ENCODE measurements at regions not wholly inside any gene's neighbourhood (a gene's known extent, or its start where the extent isn't known, plus 50 kb on each side); places are given as distances from the start of the nearest gene placed in this dataset.

- no peaks in the 10 kb centered on the region for H3K9me2 ChIP-seq (ENCODE audit: insufficient read depth)
- peaks cover 0 to 8% of the 10 kb centered on the region in 2 experiments; a peak in 1 of 4 replicates for H3K9me3 ChIP-seq (ENCODE audit: control insufficient read depth in 1 of 2, insufficient read depth in 1 of 2, low read depth in 1 of 2, low read length in 2 of 2)
- no peak overlapping the region for H3K4me2 ChIP-seq (ENCODE audit: low read length)
- no peak overlapping the region for H3K9ac ChIP-seq (ENCODE audit: low read length)
- no peaks in the 10 kb centered on the region for H3K36me3 ChIP-seq (ENCODE audit: control insufficient read depth in 1 of 2, insufficient read depth in 2 of 2, low read length in 2 of 2)
- BruUV-seq (replicated peaks), result no TSS peak
- H2AFZ ChIP-seq (ENCODE audit: low read depth, low read length, poor library complexity, severe bottlenecking), result no peak overlapping the region
- no peak overlapping the region for H3K4me3 ChIP-seq (replicated peaks in 1 of 2; ENCODE audit: low read depth in 1 of 2, low read length in 2 of 2)
- no peaks in the 10 kb centered on the region for H3K27me3 ChIP-seq (ENCODE audit: insufficient read depth, low read length)
- no peaks in the 10 kb centered on the region for H3K79me2 ChIP-seq (ENCODE audit: insufficient read depth, low read length)
- DNase-seq (ENCODE audit: low read depth, low spot score), result no peak
- CTCF ChIA-PET, result no interaction called here
- no peaks in the 10 kb centered on the region for H3K4me1 ChIP-seq (ENCODE audit: control insufficient read depth in 1 of 2, insufficient read depth in 2 of 2, low read length in 2 of 2)
- intact Hi-C loops (cut with micrococcal nuclease), result no loop called here
- no peaks in the 10 kb centered on the region for H4K20me1 ChIP-seq (ENCODE audit: insufficient read depth)
- no peak overlapping the region for H3K27ac ChIP-seq (ENCODE audit: low read depth, low read length)
- POLR2A ChIA-PET, result no interaction called here
- no peak for ATAC-seq
- peak in 1 of 3 experiments; percentile 22; a peak in 1 of 6 replicates for TF ChIP-seq CTCF (IDR thresholded peaks at IDR 0.05 in 2 of 3, conservative IDR thresholded peaks at IDR 0.05 in 1 of 3; ENCODE audit: borderline replicate concordance in 1 of 3, insufficient read depth in 1 of 3, low read depth in 2 of 3, low read length in 2 of 3)
- TF ChIP-seq ZNF274 (IDR thresholded peaks at IDR 0.05; ENCODE audit: low read depth, low read length), result no peak
- RAD21 ChIA-PET (ENCODE audit: low non-redundant PET in 1 of 2, low total read pairs in 2 of 2, uncharacterized antibody in 2 of 2, unreplicated experiment in 2 of 2), result no interaction called here
These were observed 348.3 kb upstream of the ZFP64 start for GRCh38 chr20:52539891-52540290.

- Histone ChIP-seq H3K4me1 (ENCODE audit: control insufficient read depth in 1 of 2, insufficient read depth in 2 of 2, low read length in 2 of 2) (no peaks in the 10 kb centered on the region), H3K4me2 (ENCODE audit: low read length) (no peak overlapping the region), H3K4me3 (replicated peaks in 1 of 2; ENCODE audit: low read depth in 1 of 2, low read length in 2 of 2) (no peak overlapping the region), H3K79me2 (ENCODE audit: insufficient read depth, low read length) (no peaks in the 10 kb centered on the region), H3K27me3 (ENCODE audit: insufficient read depth, low read length) (no peaks in the 10 kb centered on the region), H2AFZ (ENCODE audit: low read depth, low read length, poor library complexity, severe bottlenecking) (no peak overlapping the region), H3K36me3 (ENCODE audit: control insufficient read depth in 1 of 2, insufficient read depth in 2 of 2, low read length in 2 of 2) (no peaks in the 10 kb centered on the region), H3K9me2 (ENCODE audit: insufficient read depth) (no peaks in the 10 kb centered on the region), H3K9me3 (ENCODE audit: control insufficient read depth in 1 of 2, insufficient read depth in 1 of 2, low read depth in 1 of 2, low read length in 2 of 2) (peaks cover 0 to 8% of the 10 kb centered on the region in 2 experiments; a peak in 1 of 4 replicates), H4K20me1 (ENCODE audit: insufficient read depth) (no peaks in the 10 kb centered on the region), H3K27ac (ENCODE audit: low read depth, low read length) (no peak overlapping the region), H3K9ac (ENCODE audit: low read length) (no peak overlapping the region)
- no TSS peak for BruUV-seq (replicated peaks)
- ATAC-seq (no peak), DNase-seq (ENCODE audit: low read depth, low spot score) (no peak)
- POLR2A ChIA-PET, result no interaction called here
- intact Hi-C loops (cut with micrococcal nuclease), result no loop called here
- CTCF ChIA-PET, result no interaction called here
- RAD21 ChIA-PET (ENCODE audit: low non-redundant PET in 1 of 2, low total read pairs in 2 of 2, uncharacterized antibody in 2 of 2, unreplicated experiment in 2 of 2), result no interaction called here
- TF ChIP-seq ZBTB33 (IDR thresholded peaks at IDR 0.05; ENCODE audit: extremely low read depth, insufficient replicate concordance, low read length), result no peak
- no peak for TF ChIP-seq JUND (IDR thresholded peaks at IDR 0.05)
- no peak for TF ChIP-seq POLR2AphosphoS5 (IDR thresholded peaks at IDR 0.05; ENCODE audit: low read depth, low read length)
- TF ChIP-seq CBX3 (IDR thresholded peaks at IDR 0.05; ENCODE audit: low read depth), result no peak
- no peak for TF ChIP-seq EZH2phosphoT487 (IDR thresholded peaks at IDR 0.05; ENCODE audit: borderline replicate concordance)
- no peak for TF ChIP-seq TCF7L2 (IDR thresholded peaks at IDR 0.05; ENCODE audit: borderline replicate concordance, extremely low read depth, insufficient read depth, insufficient read length)
- no peak for TF ChIP-seq POLR2A (IDR thresholded peaks at IDR 0.05; ENCODE audit: borderline replicate concordance, extremely low read depth, insufficient read depth, insufficient read length)
- TF ChIP-seq ZNF274 (IDR thresholded peaks at IDR 0.05; ENCODE audit: low read depth, low read length), result no peak
- TF ChIP-seq REST (IDR thresholded peaks at IDR 0.05; ENCODE audit: low read depth), result no peak
- TF ChIP-seq ATF3 (IDR thresholded peaks at IDR 0.05), result no peak
- no peak for TF ChIP-seq SP1 (IDR thresholded peaks at IDR 0.05; ENCODE audit: low read depth)
These were observed 345.3 kb upstream of the ZFP64 start for GRCh38 chr20:52536841-52537400.

Measured in HCT116 (cell line).